Liver (tissue), 8 donors: ENCODE measurements at regions not wholly inside any gene's neighbourhood (a gene's known extent, or its start where the extent isn't known, plus 50 kb on each side); places are given as distances from the start of the nearest gene placed in this dataset.

Experiments
- DNase-seq: peaks from one replicate; pipeline ENCODE4 v3.0.0-alpha.2; 2017; ENCODE audit warnings: low spot score
- H3K27ac ChIP-seq, 2 donors: one replicate each; pipeline ENCODE4 v1.7.0; 2013; ENCODE audit warnings: inconsistent platforms in 2 of 2, low read length in 2 of 2, control low read depth in 1 of 2, low read depth in 1 of 2, mild to moderate bottlenecking in 1 of 2
- H3K27me3 ChIP-seq, 4 donors: one replicate each; pipeline versions ENCODE4 v1.6.1 to v1.7.0; 2013; ENCODE audit warnings: low read length in 3 of 4, inconsistent platforms in 1 of 4, mild to moderate bottlenecking in 1 of 4, moderate library complexity in 1 of 4; ENCODE audit not compliant: control insufficient read depth in 4 of 4, insufficient read depth in 4 of 4
- H3K36me3 ChIP-seq, 4 donors: one replicate each; pipeline versions ENCODE4 v1.6.1 to v1.7.0; 2013; ENCODE audit warnings: low read length in 3 of 4, mild to moderate bottlenecking in 3 of 4, low read depth in 1 of 4, moderate library complexity in 1 of 4; ENCODE audit not compliant: control insufficient read depth in 4 of 4, insufficient read depth in 3 of 4
- H3K4me1 ChIP-seq, 4 donors: one replicate each; pipeline versions ENCODE4 v1.6.1 to v1.7.0; 2013; ENCODE audit warnings: low read length in 3 of 4, mild to moderate bottlenecking in 3 of 4, moderate library complexity in 1 of 4; ENCODE audit not compliant: control insufficient read depth in 4 of 4, insufficient read depth in 4 of 4
- H3K4me3 ChIP-seq, 3 donors: one replicate each; pipeline versions ENCODE4 v1.6.1 to v1.7.0; 2013; ENCODE audit warnings: low read length in 3 of 3, control low read depth in 1 of 3, low read depth in 1 of 3, mild to moderate bottlenecking in 1 of 3
- H3K9ac ChIP-seq, 2 donors: one replicate each; pipeline ENCODE4 v1.7.0; 2013; ENCODE audit warnings: low read length in 2 of 2, mild to moderate bottlenecking in 2 of 2, moderate library complexity in 2 of 2, control low read depth in 1 of 2, low read depth in 1 of 2
- H3K9me3 ChIP-seq, 4 donors: one replicate each; pipeline versions ENCODE4 v1.6.1 to v1.7.0; 2013; ENCODE audit warnings: low read length in 3 of 4; ENCODE audit not compliant: control insufficient read depth in 4 of 4
- ATF3 ChIP-seq: IDR thresholded peaks from 2 replicates; pipeline ENCODE4 v1.6.1; 2016; ENCODE audit warnings: antibody characterized with exemption
- CTCF ChIP-seq: fragments of 150-350 bp; IDR thresholded peaks from 2 replicates; pipeline ENCODE4 v1.5.1; 2017; ENCODE audit warnings: improper control_type of control experiment, low read depth, low read length; ENCODE audit not compliant: missing input control
- EGR1 ChIP-seq, 2 donors: IDR thresholded peaks; 2 replicates each; pipeline ENCODE4 v1.6.1; 2016 to 2018; ENCODE audit warnings: antibody characterized with exemption in 2 of 2, low read depth in 2 of 2
- FOXA2 ChIP-seq: IDR thresholded peaks from 2 replicates; pipeline ENCODE4 v1.6.1; 2016; ENCODE audit warnings: antibody characterized with exemption
- GABPA ChIP-seq, 2 donors: IDR thresholded peaks in 1 of 2; conservative IDR thresholded peaks in 1 of 2; 2 replicates each; pipeline ENCODE4 v1.6.1; 2016; ENCODE audit warnings: antibody characterized with exemption in 2 of 2, mild to moderate bottlenecking in 1 of 2, moderate library complexity in 1 of 2
- HNF4A ChIP-seq, 2 donors: conservative IDR thresholded peaks; 2 replicates each; pipeline ENCODE4 v1.6.1; 2016; ENCODE audit warnings: antibody characterized with exemption in 2 of 2, mild to moderate bottlenecking in 2 of 2
- HNF4G ChIP-seq: IDR thresholded peaks from 2 replicates; pipeline ENCODE4 v1.6.1; 2016; ENCODE audit warnings: antibody characterized with exemption
- JUND ChIP-seq, 2 donors: IDR thresholded peaks; 2 replicates each; pipeline ENCODE4 v1.6.1; 2016; ENCODE audit warnings: antibody characterized with exemption in 2 of 2
- NR2F2 ChIP-seq: IDR thresholded peaks from 2 replicates; pipeline ENCODE4 v1.6.1; 2016; ENCODE audit warnings: antibody characterized with exemption
- RAD21 ChIP-seq, 2 donors: IDR thresholded peaks; 2 replicates each; pipeline ENCODE4 v1.6.1; 2016; ENCODE audit warnings: antibody characterized with exemption in 2 of 2, mild to moderate bottlenecking in 2 of 2
- RXRA ChIP-seq, 2 donors: IDR thresholded peaks; 2 replicates each; pipeline ENCODE4 v1.6.1; 2017 to 2018; ENCODE audit warnings: antibody characterized with exemption in 2 of 2, mild to moderate bottlenecking in 1 of 2
- SP1 ChIP-seq: IDR thresholded peaks from 2 replicates; pipeline ENCODE4 v1.6.1; 2018; ENCODE audit warnings: antibody characterized with exemption, mild to moderate bottlenecking
- TAF1 ChIP-seq: conservative IDR thresholded peaks from 2 replicates; pipeline ENCODE4 v1.6.1; 2016; ENCODE audit warnings: antibody characterized with exemption, mild to moderate bottlenecking
- YY1 ChIP-seq: IDR thresholded peaks from 2 replicates; pipeline ENCODE4 v1.6.1; 2016; ENCODE audit warnings: antibody characterized with exemption, mild to moderate bottlenecking
- ZBTB33 ChIP-seq: IDR thresholded peaks from 2 replicates; pipeline ENCODE4 v1.6.1; 2016; ENCODE audit warnings: antibody characterized with exemption
- WGBS: extraction: QIAGEN DNeasy Blood & Tissue Kit; methylation state at CpG from one replicate; pipeline ENCODE4 v1.1.7; 2013; 5-methylcytosine and 5-hydroxymethylcytosine counted together
- TF ChIP-seq, protein P1 (sequence below): IDR thresholded peaks from 2 replicates; pipeline ENCODE4 v1.6.1; 2016; ENCODE audit warnings: antibody characterized with exemption, mild to moderate bottlenecking
- donor health status: healthy.
- donor health status: healthy.
- donor health status: healthy.
- donor health status: healthy.
- donor health status: healthy.

DNA sequence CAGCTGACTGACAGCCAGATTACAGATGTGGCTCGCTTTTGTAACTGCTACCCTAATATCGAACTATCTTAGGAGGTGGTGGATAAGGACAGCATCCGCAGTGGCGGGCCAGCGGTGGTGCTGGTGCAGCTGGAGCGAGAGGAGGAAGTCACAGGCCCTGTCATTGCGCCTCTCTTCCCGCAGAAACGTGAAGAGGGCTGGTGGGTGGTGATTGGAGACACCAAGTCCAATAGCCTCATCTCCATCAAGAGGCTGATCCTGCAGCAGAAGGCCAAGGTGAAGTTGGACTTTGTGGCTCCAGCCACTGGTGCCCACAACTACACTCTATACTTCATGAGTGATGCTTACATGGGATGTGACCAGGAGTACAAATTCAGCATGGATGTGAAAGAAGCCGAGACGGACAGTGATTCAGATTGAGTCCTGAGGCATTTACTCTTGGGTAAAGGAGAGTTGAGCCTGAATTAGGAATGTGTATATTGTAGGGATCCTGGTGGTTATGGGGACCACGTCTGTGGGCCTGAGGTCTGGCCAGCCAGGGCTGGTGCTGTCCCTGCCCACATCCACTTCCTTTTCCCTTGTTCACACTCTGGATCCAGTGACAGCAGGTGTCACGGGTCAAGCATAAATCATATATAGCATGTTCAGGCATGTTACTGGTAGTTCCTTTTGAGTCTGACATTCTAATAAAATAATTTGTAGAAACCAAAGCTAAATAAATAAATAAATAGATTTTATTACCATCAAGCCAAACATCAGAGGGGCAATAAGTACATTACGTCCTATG, 89.0 kb upstream of the SMURF2 start:
- no peak overlapping the region for H3K9ac ChIP-seq
- 95% methylated on average over 14 of the region's 14 CpGs for WGBS
- H3K4me1 ChIP-seq, result peaks cover 0 to 2% (median 0%) of the 10 kb centered on the region in 4 donors
- no peaks in the 10 kb centered on the region for H3K27me3 ChIP-seq
- H3K4me3 ChIP-seq, result no peak overlapping the region
- DNase-seq, result no peak
- peaks cover 2 to 26% (median 20%) of the 10 kb centered on the region in 4 donors for H3K36me3 ChIP-seq
- H3K27ac ChIP-seq, result no peak overlapping the region
- no peaks in the 10 kb centered on the region for H3K9me3 ChIP-seq
- TF ChIP-seq GABPA (IDR thresholded peaks at IDR 0.05 in 1 of 2, conservative IDR thresholded peaks at IDR 0.05 in 1 of 2) (no peak), FOXA2 (no peak), NR2F2 (no peak), ATF3 (no peak), RAD21 (IDR thresholded peaks at IDR 0.05) (no peak), ZBTB33 (no peak), TAF1 (no peak), RXRA (IDR thresholded peaks at IDR 0.05) (no peak), CTCF (no peak), JUND (IDR thresholded peaks at IDR 0.05) (no peak), HNF4G (no peak), SP1 (no peak), HNF4A (conservative IDR thresholded peaks at IDR 0.05) (no peak)
- TF ChIP-seq, protein P1, sequence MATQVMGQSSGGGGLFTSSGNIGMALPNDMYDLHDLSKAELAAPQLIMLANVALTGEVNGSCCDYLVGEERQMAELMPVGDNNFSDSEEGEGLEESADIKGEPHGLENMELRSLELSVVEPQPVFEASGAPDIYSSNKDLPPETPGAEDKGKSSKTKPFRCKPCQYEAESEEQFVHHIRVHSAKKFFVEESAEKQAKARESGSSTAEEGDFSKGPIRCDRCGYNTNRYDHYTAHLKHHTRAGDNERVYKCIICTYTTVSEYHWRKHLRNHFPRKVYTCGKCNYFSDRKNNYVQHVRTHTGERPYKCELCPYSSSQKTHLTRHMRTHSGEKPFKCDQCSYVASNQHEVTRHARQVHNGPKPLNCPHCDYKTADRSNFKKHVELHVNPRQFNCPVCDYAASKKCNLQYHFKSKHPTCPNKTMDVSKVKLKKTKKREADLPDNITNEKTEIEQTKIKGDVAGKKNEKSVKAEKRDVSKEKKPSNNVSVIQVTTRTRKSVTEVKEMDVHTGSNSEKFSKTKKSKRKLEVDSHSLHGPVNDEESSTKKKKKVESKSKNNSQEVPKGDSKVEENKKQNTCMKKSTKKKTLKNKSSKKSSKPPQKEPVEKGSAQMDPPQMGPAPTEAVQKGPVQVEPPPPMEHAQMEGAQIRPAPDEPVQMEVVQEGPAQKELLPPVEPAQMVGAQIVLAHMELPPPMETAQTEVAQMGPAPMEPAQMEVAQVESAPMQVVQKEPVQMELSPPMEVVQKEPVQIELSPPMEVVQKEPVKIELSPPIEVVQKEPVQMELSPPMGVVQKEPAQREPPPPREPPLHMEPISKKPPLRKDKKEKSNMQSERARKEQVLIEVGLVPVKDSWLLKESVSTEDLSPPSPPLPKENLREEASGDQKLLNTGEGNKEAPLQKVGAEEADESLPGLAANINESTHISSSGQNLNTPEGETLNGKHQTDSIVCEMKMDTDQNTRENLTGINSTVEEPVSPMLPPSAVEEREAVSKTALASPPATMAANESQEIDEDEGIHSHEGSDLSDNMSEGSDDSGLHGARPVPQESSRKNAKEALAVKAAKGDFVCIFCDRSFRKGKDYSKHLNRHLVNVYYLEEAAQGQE, result no peak

DNA sequence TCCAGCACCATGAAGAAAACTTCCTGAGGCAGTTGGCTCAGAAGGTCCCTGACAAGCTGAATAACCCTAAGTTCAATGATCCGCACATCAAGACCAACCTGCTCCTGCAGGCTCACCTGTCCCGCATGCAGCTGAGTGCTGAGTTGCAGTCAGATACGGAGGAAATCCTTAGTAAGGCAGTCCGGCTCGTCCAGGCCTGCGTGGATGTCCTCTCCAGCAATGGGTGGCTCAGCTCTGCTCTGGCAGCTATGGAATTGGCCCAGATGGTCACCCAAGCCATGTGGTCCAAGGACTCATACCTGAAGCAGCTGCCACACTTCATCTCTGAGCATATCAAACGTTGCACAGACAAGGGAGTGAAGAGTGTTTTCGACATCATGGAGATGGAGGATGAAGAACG, 88.4 kb upstream of the SMURF2 start:
- WGBS, result 96% methylated on average over 9 of the region's 9 CpGs
- Histone ChIP-seq H3K9me3 (no peaks in the 10 kb centered on the region), H3K4me1 (peaks cover 0 to 2% (median 0%) of the 10 kb centered on the region in 4 donors), H3K27me3 (no peaks in the 10 kb centered on the region), H3K36me3 (peaks cover 0 to 22% (median 18%) of the 10 kb centered on the region in 4 donors), H3K27ac (no peak overlapping the region), H3K9ac (no peak overlapping the region), H3K4me3 (no peak overlapping the region)
- TF ChIP-seq ZBTB33 (no peak), YY1 (no peak), HNF4A (conservative IDR thresholded peaks at IDR 0.05) (no peak), JUND (IDR thresholded peaks at IDR 0.05) (no peak), EGR1 (IDR thresholded peaks at IDR 0.05; ENCODE audit: low read depth in 2 of 2) (no peak), TAF1 (no peak), ATF3 (no peak), NR2F2 (no peak), RXRA (IDR thresholded peaks at IDR 0.05) (no peak), RAD21 (IDR thresholded peaks at IDR 0.05) (no peak)
- TF ChIP-seq, protein P1, result no peak
- no peak for DNase-seq
